ENCODE measurements at regions not wholly inside any gene's neighbourhood (a gene's known extent, or its start where the extent isn't known, plus 50 kb on each side); places are given as distances from the start of the nearest gene placed in this dataset.

GRCh38 chr5:67454957-67455561 lies 258.5 kb upstream of the CD180 start:
- TF ChIP-seq POLR2AphosphoS5 (IDR thresholded peaks at IDR 0.05; ENCODE audit: low read depth, low read length) (no peak), TAF1 (IDR thresholded peaks at IDR 0.05; ENCODE audit: borderline replicate concordance, insufficient read depth, low read length) (no peak), REST (IDR thresholded peaks at IDR 0.05; ENCODE audit: insufficient read depth in 1 of 2, low read depth in 2 of 2, low read length in 2 of 2) (no peak), SIN3A (IDR thresholded peaks at IDR 0.05; ENCODE audit: borderline replicate concordance, insufficient read depth, low read length) (no peak)

Data from PFSK-1 (cell line).